Cardiac fibroblast (primary cell): ENCODE measurements at regions not wholly inside any gene's neighbourhood (a gene's known extent, or its start where the extent isn't known, plus 50 kb on each side); places are given as distances from the start of the nearest gene placed in this dataset.

Experiments
- DNase-seq, 2 donors: peaks; one replicate each; pipeline versions ENCODE4 v3.0.0 to v3.0.0-alpha.2; 2010; ENCODE audit warnings: low read depth in 2 of 2
- H3K4me3 ChIP-seq, 2 donors: replicated peaks in 1 of 2; 1 replicate in 1 of 2; 2 replicates in 1 of 2; pipeline ENCODE4 v1.5.1; 2011; ENCODE audit warnings: low read depth in 2 of 2, low read length in 2 of 2, mild to moderate bottlenecking in 2 of 2, moderate library complexity in 1 of 2
- TF ChIP-seq, protein P1 (sequence below): IDR thresholded peaks from one replicate; pipeline ENCODE4 v1.5.1; 2011; ENCODE audit warnings: low read depth, mild to moderate bottlenecking, low read length, inconsistent platforms

DNA sequence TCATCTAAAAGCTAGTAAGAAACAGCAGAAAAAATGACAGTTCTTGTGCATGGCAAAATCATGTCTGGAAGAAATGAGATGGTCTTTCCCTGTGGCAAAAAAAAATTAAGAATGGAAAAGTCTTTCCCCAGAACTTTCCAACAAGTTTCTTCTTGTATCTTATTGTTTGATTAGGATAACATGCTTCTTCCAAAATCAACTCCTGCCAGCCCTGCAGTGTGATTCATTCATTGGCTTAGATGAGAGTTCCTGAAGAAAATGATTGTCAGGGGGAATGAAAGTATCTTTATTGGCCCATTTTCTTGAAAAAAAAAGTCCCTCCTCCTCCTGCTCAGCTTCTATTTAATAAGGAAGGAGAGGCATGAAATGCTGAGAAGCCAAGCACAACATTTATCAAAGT is 407.7 kb downstream of the ARAP2 start:
- H3K4me3 ChIP-seq, result no peak overlapping the region
- TF ChIP-seq, protein P1, sequence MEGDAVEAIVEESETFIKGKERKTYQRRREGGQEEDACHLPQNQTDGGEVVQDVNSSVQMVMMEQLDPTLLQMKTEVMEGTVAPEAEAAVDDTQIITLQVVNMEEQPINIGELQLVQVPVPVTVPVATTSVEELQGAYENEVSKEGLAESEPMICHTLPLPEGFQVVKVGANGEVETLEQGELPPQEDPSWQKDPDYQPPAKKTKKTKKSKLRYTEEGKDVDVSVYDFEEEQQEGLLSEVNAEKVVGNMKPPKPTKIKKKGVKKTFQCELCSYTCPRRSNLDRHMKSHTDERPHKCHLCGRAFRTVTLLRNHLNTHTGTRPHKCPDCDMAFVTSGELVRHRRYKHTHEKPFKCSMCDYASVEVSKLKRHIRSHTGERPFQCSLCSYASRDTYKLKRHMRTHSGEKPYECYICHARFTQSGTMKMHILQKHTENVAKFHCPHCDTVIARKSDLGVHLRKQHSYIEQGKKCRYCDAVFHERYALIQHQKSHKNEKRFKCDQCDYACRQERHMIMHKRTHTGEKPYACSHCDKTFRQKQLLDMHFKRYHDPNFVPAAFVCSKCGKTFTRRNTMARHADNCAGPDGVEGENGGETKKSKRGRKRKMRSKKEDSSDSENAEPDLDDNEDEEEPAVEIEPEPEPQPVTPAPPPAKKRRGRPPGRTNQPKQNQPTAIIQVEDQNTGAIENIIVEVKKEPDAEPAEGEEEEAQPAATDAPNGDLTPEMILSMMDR, result no peak
- no peak for DNase-seq

GRCh38 chr4:35867057-35867456 is 377.3 kb downstream of the ARAP2 start:
- no peak for DNase-seq
- no peak overlapping the region for H3K4me3 ChIP-seq
- TF ChIP-seq, protein P1, result no peak

GRCh38 chr4:35872273-35872672 is 372.0 kb downstream of the ARAP2 start:
- no peak overlapping the region for H3K4me3 ChIP-seq
- TF ChIP-seq, protein P1, result no peak
- no peak for DNase-seq

DNA sequence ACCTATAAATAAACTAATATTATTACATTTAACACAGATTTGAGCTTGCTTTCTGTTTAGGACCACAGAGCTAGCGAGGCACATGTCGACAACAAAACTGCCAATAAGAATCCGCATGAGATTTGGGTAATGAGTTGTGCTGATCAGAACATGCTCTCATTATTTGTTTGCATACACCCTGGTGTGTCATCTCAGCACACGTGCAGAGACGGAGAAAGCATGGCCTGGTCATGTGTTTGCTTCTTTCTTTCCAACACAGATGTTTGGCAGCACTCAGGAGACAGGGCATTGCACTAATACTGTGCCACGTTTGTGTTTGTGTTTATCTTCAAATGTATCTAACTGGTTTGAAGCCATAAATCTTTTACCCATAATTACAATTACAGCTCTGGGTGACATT is 364.8 kb downstream of the ARAP2 start:
- no peak for DNase-seq
- no peak overlapping the region for H3K4me3 ChIP-seq
- TF ChIP-seq, protein P1, result no peak

- TF ChIP-seq, protein P1, result no peak
- DNase-seq, result no peak
- no peak overlapping the region for H3K4me3 ChIP-seq
These were observed 361.2 kb downstream of the ARAP2 start for GRCh38 chr4:35883108-35883507.

DNA sequence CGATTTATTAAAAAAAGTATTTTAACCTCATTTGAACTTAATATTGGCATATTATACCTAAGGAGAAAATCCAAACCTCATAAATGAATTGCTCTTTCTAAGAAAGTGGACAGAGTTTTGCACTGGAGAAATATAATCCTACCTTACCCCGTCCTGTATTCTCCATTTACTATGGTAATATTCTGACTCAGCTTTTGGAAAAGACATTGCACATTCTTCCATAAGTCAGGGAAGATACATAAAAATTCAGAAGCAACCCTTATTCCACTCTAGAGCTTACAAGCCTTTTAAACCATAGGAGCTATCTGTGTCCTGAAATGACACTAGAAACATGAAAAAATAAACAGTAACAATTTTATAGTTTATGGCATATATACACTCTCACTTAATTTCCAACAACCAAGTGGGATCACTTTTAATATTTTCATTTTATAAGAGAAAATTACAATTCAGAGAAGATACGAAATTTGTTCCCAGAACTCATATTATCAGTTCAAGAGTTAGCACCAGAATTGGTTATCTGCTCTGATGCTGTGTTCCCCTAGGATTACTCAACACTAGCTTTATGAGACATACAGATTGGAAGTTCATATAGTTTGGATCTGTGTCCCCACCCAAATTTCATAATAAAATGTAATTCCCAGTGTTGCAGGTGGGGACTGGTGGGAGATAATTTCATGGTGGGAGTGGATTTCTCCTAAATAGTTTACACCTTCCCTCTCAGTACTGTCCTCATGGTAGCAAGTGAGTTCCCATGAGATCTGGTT is 359.4 kb downstream of the ARAP2 start:
- no peak for DNase-seq
- H3K4me3 ChIP-seq, result no peak overlapping the region
- TF ChIP-seq, protein P1, result no peak

DNA sequence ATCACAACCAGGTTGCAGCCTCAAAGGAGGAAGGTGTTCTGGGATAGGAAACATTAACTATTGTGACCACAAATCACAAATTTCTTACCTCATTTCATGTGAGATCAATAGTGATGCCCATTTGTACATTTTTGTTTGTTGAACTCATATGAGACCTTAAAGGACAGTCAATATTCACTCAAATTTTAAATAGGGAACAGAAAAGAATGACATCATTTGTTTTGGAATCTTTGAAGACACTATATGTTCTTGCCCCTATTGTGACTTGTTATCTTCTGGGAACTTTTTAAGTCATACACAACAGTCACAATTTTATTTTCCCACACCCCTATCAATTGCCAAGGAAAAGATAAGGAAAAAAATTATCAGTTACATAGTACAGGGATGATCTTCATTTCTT is 346.5 kb downstream of the ARAP2 start:
- DNase-seq, result no peak
- TF ChIP-seq, protein P1, result no peak

More for the DNA sequence above, 346.5 kb downstream of the ARAP2 start:
- H3K4me3 ChIP-seq, result no peak overlapping the region
